ENCODE measurements at regions not wholly inside any gene's neighbourhood (a gene's known extent, or its start where the extent isn't known, plus 50 kb on each side); places are given as distances from the start of the nearest gene placed in this dataset.

DNA sequence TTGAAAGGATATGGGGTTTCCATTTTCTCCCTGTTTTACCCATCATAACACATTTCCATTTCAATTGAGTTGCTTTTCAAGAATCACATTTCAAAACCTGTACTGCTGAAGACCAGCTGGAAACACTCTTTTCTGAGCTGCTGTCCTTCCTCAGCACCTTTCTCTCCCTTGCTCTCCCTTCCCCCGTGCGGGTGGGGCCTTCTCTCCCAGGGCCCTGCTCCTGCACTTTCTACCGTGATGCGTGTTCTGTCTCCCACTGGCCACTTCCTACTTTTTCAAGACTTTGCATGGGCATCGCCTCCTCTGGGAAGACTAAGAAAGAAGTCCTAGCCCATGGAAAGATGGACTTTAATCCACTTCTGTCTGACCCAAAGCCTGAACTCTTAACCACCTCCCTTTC is 390.4 kb downstream of the PTPRU start:
- peaks cover 0 to 6% of the 10 kb centered on the region in 2 experiments; a peak in 1 of 5 replicates for H3K27me3 ChIP-seq (ENCODE audit: control insufficient read depth in 1 of 2, insufficient read depth in 2 of 2, low read length in 2 of 2)
- 40% methylated on average over 5 of the region's 5 CpGs for WGBS (ENCODE audit: low lambda C conversion rate)
- H3K4me2 ChIP-seq (ENCODE audit: low read depth, low read length): no peak overlapping the region
- in situ Hi-C loops (cut with HindIII; ENCODE audit: extremely low pct_ligation_motif_present, low pct_unique_long_range_greater_than_20kb): no loop called here
- no peaks in the 10 kb centered on the region for H3K36me3 ChIP-seq (replicated peaks in 1 of 2; ENCODE audit: control insufficient read depth in 1 of 2, insufficient read depth in 2 of 2, low read length in 2 of 2)
- H2AFZ ChIP-seq (ENCODE audit: low read length): no peak overlapping the region
- H3K9ac ChIP-seq (ENCODE audit: insufficient read depth, low read depth, low read length): no peak overlapping the region
- FAIRE-seq (no peak), DNase-seq (ENCODE audit: low spot score) (no peak), ATAC-seq (no peak)
- POLR2A ChIA-PET: no interaction called here
- no peaks in the 10 kb centered on the region for H3K79me2 ChIP-seq (ENCODE audit: insufficient read depth, low read length)
- H3K9me3 ChIP-seq (ENCODE audit: low read length): no peaks in the 10 kb centered on the region
- CTCF ChIA-PET (ENCODE audit: low intra/inter-chr PET ratio, low total read pairs): no interaction called here
- no TSS peak for BruUV-seq (replicated peaks)
- H3K4me1 ChIP-seq (ENCODE audit: insufficient read depth, low read length): no peaks in the 10 kb centered on the region
- no peaks in the 10 kb centered on the region for H4K20me1 ChIP-seq (ENCODE audit: insufficient read depth, low read length)
- intact Hi-C loops (cut with micrococcal nuclease; ENCODE audit: unreplicated experiment): no loop called here
- H3K27ac ChIP-seq (ENCODE audit: extremely low read length, insufficient read depth, low read length): no peak overlapping the region
- no peak overlapping the region for H3K4me3 ChIP-seq (replicated peaks in 1 of 3; ENCODE audit: insufficient read depth in 1 of 3, low read depth in 2 of 3, low read length in 3 of 3)
- TF ChIP-seq, protein P1, sequence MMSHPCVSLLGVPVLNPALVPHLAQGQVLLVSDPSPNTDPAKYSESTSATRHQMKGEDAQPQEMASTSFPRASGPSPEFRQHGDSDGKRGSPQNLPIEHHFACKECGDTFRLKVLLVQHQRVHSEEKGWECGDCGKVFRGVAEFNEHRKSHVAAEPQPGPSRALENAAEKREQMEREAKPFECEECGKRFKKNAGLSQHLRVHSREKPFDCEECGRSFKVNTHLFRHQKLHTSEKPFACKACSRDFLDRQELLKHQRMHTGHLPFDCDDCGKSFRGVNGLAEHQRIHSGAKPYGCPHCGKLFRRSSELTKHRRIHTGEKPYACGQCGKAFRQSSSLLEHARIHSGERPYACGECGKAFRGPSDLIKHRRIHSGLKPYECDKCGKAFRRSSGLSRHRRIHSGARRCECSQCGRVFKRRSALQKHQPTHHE (CRISPR knock-in tag; IDR thresholded peaks at IDR 0.05; ENCODE audit: borderline replicate concordance): no peak
- TF ChIP-seq, protein P2, sequence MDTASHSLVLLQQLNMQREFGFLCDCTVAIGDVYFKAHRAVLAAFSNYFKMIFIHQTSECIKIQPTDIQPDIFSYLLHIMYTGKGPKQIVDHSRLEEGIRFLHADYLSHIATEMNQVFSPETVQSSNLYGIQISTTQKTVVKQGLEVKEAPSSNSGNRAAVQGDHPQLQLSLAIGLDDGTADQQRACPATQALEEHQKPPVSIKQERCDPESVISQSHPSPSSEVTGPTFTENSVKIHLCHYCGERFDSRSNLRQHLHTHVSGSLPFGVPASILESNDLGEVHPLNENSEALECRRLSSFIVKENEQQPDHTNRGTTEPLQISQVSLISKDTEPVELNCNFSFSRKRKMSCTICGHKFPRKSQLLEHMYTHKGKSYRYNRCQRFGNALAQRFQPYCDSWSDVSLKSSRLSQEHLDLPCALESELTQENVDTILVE (CRISPR knock-in tag; IDR thresholded peaks at IDR 0.05): no peak
- TF ChIP-seq, protein P3, sequence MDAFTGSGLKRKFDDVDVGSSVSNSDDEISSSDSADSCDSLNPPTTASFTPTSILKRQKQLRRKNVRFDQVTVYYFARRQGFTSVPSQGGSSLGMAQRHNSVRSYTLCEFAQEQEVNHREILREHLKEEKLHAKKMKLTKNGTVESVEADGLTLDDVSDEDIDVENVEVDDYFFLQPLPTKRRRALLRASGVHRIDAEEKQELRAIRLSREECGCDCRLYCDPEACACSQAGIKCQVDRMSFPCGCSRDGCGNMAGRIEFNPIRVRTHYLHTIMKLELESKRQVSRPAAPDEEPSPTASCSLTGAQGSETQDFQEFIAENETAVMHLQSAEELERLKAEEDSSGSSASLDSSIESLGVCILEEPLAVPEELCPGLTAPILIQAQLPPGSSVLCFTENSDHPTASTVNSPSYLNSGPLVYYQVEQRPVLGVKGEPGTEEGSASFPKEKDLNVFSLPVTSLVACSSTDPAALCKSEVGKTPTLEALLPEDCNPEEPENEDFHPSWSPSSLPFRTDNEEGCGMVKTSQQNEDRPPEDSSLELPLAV (CRISPR knock-in tag; conservative IDR thresholded peaks at IDR 0.05; ENCODE audit: low read depth): no peak
- TF ChIP-seq KDM5A (IDR thresholded peaks at IDR 0.05; ENCODE audit: borderline replicate concordance, low read length): no peak
- TF ChIP-seq MEF2D (CRISPR knock-in tag; IDR thresholded peaks at IDR 0.05): no peak
- TF ChIP-seq, protein P4, sequence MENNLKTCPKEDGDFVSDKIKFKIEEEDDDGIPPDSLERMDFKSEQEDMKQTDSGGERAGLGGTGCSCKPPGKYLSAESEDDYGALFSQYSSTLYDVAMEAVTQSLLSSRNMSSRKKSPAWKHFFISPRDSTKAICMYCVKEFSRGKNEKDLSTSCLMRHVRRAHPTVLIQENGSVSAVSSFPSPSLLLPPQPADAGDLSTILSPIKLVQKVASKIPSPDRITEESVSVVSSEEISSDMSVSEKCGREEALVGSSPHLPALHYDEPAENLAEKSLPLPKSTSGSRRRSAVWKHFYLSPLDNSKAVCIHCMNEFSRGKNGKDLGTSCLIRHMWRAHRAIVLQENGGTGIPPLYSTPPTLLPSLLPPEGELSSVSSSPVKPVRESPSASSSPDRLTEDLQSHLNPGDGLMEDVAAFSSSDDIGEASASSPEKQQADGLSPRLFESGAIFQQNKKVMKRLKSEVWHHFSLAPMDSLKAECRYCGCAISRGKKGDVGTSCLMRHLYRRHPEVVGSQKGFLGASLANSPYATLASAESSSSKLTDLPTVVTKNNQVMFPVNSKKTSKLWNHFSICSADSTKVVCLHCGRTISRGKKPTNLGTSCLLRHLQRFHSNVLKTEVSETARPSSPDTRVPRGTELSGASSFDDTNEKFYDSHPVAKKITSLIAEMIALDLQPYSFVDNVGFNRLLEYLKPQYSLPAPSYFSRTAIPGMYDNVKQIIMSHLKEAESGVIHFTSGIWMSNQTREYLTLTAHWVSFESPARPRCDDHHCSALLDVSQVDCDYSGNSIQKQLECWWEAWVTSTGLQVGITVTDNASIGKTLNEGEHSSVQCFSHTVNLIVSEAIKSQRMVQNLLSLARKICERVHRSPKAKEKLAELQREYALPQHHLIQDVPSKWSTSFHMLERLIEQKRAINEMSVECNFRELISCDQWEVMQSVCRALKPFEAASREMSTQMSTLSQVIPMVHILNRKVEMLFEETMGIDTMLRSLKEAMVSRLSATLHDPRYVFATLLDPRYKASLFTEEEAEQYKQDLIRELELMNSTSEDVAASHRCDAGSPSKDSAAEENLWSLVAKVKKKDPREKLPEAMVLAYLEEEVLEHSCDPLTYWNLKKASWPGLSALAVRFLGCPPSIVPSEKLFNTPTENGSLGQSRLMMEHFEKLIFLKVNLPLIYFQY (CRISPR knock-in tag; IDR thresholded peaks at IDR 0.05; ENCODE audit: borderline replicate concordance): no peak
- no peak for TF ChIP-seq ATAD3A (CRISPR knock-in tag; IDR thresholded peaks at IDR 0.05)
- no peak for TF ChIP-seq MXI1 (IDR thresholded peaks at IDR 0.05; ENCODE audit: borderline replicate concordance, low read depth, low read length)
- no peak for TF ChIP-seq ATF1 (CRISPR knock-in tag; IDR thresholded peaks at IDR 0.05)
- TF ChIP-seq, protein P5, sequence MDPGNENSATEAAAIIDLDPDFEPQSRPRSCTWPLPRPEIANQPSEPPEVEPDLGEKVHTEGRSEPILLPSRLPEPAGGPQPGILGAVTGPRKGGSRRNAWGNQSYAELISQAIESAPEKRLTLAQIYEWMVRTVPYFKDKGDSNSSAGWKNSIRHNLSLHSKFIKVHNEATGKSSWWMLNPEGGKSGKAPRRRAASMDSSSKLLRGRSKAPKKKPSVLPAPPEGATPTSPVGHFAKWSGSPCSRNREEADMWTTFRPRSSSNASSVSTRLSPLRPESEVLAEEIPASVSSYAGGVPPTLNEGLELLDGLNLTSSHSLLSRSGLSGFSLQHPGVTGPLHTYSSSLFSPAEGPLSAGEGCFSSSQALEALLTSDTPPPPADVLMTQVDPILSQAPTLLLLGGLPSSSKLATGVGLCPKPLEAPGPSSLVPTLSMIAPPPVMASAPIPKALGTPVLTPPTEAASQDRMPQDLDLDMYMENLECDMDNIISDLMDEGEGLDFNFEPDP (CRISPR knock-in tag; conservative IDR thresholded peaks at IDR 0.05): no peak
- TF ChIP-seq, protein P6, sequence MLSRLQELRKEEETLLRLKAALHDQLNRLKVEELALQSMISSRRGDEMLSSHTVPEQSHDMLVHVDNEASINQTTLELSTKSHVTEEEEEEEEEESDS (CRISPR knock-in tag; IDR thresholded peaks at IDR 0.05; ENCODE audit: borderline replicate concordance): no peak
- TF ChIP-seq ZNF530 (CRISPR knock-in tag; IDR thresholded peaks at IDR 0.05; ENCODE audit: low read depth): no peak
- TF ChIP-seq ZNF83 (CRISPR knock-in tag; IDR thresholded peaks at IDR 0.05; ENCODE audit: borderline replicate concordance): no peak
- TF ChIP-seq RBM39 (IDR thresholded peaks at IDR 0.05; ENCODE audit: low read depth, low read length, poor library complexity, severe bottlenecking): no peak
